ENCODE measurements at regions not wholly inside any gene's neighbourhood (a gene's known extent, or its start where the extent isn't known, plus 50 kb on each side); places are given as distances from the start of the nearest gene placed in this dataset.

GRCh38 chr12:93183940-93184671 is 193.6 kb upstream of the NUDT4 start:
- in situ Hi-C loops (cut with HindIII; ENCODE audit: low sequenced_read_pairs) = loop anchor here (10.0 kb wide), 1 partner anchor 111 kb away; no protein-coding TSS in a partner anchor
- no peak for TF ChIP-seq CTCF (IDR thresholded peaks at IDR 0.05; ENCODE audit: low read depth, low read length, missing control alignments)
- H3K4me3 ChIP-seq (ENCODE audit: low read depth, low read length) = no peak overlapping the region
- no peak for DNase-seq (ENCODE audit: low read depth)

GRCh38 chr12:93184672-93185368 is 192.9 kb upstream of the NUDT4 start:
- TF ChIP-seq CTCF (IDR thresholded peaks at IDR 0.05; ENCODE audit: low read depth, low read length, missing control alignments) = no peak
- in situ Hi-C loops (cut with HindIII; ENCODE audit: low sequenced_read_pairs) = loop anchor here (10.0 kb wide), 1 partner anchor 110 kb away; no protein-coding TSS in a partner anchor
- H3K4me3 ChIP-seq (ENCODE audit: low read depth, low read length) = no peak overlapping the region
- no peak for DNase-seq (ENCODE audit: low read depth)

GRCh38 chr12:93185369-93185741 is 192.4 kb upstream of the NUDT4 start:
- no peak for TF ChIP-seq CTCF (IDR thresholded peaks at IDR 0.05; ENCODE audit: low read depth, low read length, missing control alignments)
- in situ Hi-C loops (cut with HindIII; ENCODE audit: low sequenced_read_pairs) = loop anchor here (10.0 kb wide), 1 partner anchor 109 kb away; no protein-coding TSS in a partner anchor
- H3K4me3 ChIP-seq (ENCODE audit: low read depth, low read length) = no peak overlapping the region
- DNase-seq (ENCODE audit: low read depth) = no peak

- no peak overlapping the region for H3K4me3 ChIP-seq (ENCODE audit: low read depth, low read length)
- in situ Hi-C loops (cut with HindIII; ENCODE audit: low sequenced_read_pairs) = loop anchor here (10.0 kb wide), 1 partner anchor 109 kb away; no protein-coding TSS in a partner anchor
- DNase-seq (ENCODE audit: low read depth) = no peak
- no peak for TF ChIP-seq CTCF (IDR thresholded peaks at IDR 0.05; ENCODE audit: low read depth, low read length, missing control alignments)
Measured at GRCh38 chr12:93186131-93186530, 191.6 kb upstream of the NUDT4 start.

GRCh38 chr12:93186621-93187020 is 191.1 kb upstream of the NUDT4 start:
- H3K4me3 ChIP-seq (ENCODE audit: low read depth, low read length) = no peak overlapping the region
- in situ Hi-C loops (cut with HindIII; ENCODE audit: low sequenced_read_pairs) = loop anchor here (10.0 kb wide), 1 partner anchor 108 kb away; no protein-coding TSS in a partner anchor
- TF ChIP-seq CTCF (IDR thresholded peaks at IDR 0.05; ENCODE audit: low read depth, low read length, missing control alignments) = no peak
- DNase-seq (ENCODE audit: low read depth) = no peak

GRCh38 chr12:93191423-93191822 is 186.3 kb upstream of the NUDT4 start:
- in situ Hi-C loops (cut with HindIII; ENCODE audit: low sequenced_read_pairs) = no loop called here
- TF ChIP-seq CTCF (IDR thresholded peaks at IDR 0.05; ENCODE audit: low read depth, low read length, missing control alignments) = no peak
- no peak overlapping the region for H3K4me3 ChIP-seq (ENCODE audit: low read depth, low read length)
- DNase-seq (ENCODE audit: low read depth) = no peak

Measured in astrocyte of the cerebellum (primary cell).